ENCODE measurements at regions not wholly inside any gene's neighbourhood (a gene's known extent, or its start where the extent isn't known, plus 50 kb on each side); places are given as distances from the start of the nearest gene placed in this dataset.

DNA sequence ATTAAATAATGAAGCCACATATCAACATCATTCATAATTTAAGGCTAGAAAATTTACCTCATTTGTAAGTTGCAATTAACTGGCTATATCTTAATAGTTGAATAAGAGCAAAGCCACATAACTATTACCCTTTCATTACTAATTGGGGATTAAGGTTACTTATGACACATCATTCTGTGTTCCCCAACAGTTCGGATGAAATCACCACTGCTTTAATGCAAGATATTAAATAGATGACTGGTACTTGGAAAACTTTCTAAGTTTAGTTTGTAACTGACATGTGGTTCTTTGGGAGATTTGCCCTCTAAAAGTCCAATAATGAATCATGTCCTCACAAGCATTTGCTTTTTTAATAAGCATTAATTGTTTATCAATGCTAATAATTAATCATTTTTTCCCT is 109.1 kb downstream of the MTERF1 start:
- Histone ChIP-seq H3K9ac (ENCODE audit: control insufficient read depth, insufficient read depth, low read length) (no peak overlapping the region), H2AFZ (ENCODE audit: control insufficient read depth, low read depth, low read length) (no peak overlapping the region), H3K4me1 (ENCODE audit: control insufficient read depth, insufficient read depth, low read length) (no peaks in the 10 kb centered on the region), H3K4me3 (no peak overlapping the region), H4K20me1 (ENCODE audit: control insufficient read depth, insufficient read depth) (no peaks in the 10 kb centered on the region), H3K9me3 (replicated peaks; ENCODE audit: control insufficient read depth, insufficient read depth, low read length) (no peaks in the 10 kb centered on the region), H3K4me2 (ENCODE audit: control insufficient read depth, insufficient read depth) (no peak overlapping the region), H3K36me3 (ENCODE audit: control insufficient read depth in 2 of 2, insufficient read depth in 2 of 2, low read length in 1 of 2) (no peaks in the 10 kb centered on the region), H3K79me2 (ENCODE audit: control insufficient read depth, insufficient read depth, low read length) (no peaks in the 10 kb centered on the region), H3K27me3 (replicated peaks in 1 of 2; ENCODE audit: control insufficient read depth in 2 of 2, insufficient read depth in 2 of 2, low read length in 1 of 2) (no peaks in the 10 kb centered on the region), H3K27ac (ENCODE audit: control insufficient read depth, insufficient read depth) (no peak overlapping the region)
- POLR2A ChIA-PET, result no interaction called here
- RAD21 ChIA-PET (ENCODE audit: unreplicated experiment), result no interaction called here
- SMC1A ChIA-PET (ENCODE audit: uncharacterized antibody, unreplicated experiment), result no interaction called here
- in situ Hi-C loops (cut with MboI) (no loop called here), intact Hi-C loops (cut with micrococcal nuclease; ENCODE audit: unreplicated experiment) (no loop called here)
- WGBS (ENCODE audit: insufficient coverage, insufficient replicate concordance, low lambda C conversion rate, missing lambda C conversion rate), result 22% methylated on average over 1 of the region's 1 CpG
- CTCF ChIA-PET, result interaction anchor here (1.5 kb wide), 1 partner anchor 12 kb away, joined by 4 read pairs; no protein-coding TSS in a partner anchor
- DNase-seq (ENCODE audit: low read depth, low spot score) (no peak), ATAC-seq (no peak), FAIRE-seq (no peak)
- BruUV-seq (replicated peaks), result no TSS peak
- TF ChIP-seq SPI1 (IDR thresholded peaks at IDR 0.05; ENCODE audit: borderline replicate concordance, insufficient read depth, low read depth, low read length) (no peak), CREM (IDR thresholded peaks at IDR 0.05; ENCODE audit: low read depth) (no peak), NRF1 (conservative IDR thresholded peaks at IDR 0.05; ENCODE audit: low read depth, low read length) (no peak), CEBPB (IDR thresholded peaks at IDR 0.05; ENCODE audit: borderline replicate concordance in 1 of 2, low read depth in 2 of 2, low read length in 2 of 2) (no peak), ETV6 (conservative IDR thresholded peaks at IDR 0.05 in 1 of 2, IDR thresholded peaks at IDR 0.05 in 1 of 2; ENCODE audit: borderline replicate concordance in 1 of 2, low read depth in 1 of 2) (no peak), RAD51 (IDR thresholded peaks at IDR 0.05) (no peak), MTA2 (IDR thresholded peaks at IDR 0.05; ENCODE audit: low read depth) (no peak), ASH2L (IDR thresholded peaks at IDR 0.05; ENCODE audit: borderline replicate concordance, low read depth) (no peak)
- TF ChIP-seq, protein P1, sequence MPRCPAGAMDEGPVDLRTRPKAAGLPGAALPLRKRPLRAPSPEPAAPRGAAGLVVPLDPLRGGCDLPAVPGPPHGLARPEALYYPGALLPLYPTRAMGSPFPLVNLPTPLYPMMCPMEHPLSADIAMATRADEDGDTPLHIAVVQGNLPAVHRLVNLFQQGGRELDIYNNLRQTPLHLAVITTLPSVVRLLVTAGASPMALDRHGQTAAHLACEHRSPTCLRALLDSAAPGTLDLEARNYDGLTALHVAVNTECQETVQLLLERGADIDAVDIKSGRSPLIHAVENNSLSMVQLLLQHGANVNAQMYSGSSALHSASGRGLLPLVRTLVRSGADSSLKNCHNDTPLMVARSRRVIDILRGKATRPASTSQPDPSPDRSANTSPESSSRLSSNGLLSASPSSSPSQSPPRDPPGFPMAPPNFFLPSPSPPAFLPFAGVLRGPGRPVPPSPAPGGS (IDR thresholded peaks at IDR 0.05; ENCODE audit: borderline replicate concordance, insufficient read depth, low read depth, low read length, poor library complexity, severe bottlenecking), result no peak
- TF ChIP-seq, protein P2, sequence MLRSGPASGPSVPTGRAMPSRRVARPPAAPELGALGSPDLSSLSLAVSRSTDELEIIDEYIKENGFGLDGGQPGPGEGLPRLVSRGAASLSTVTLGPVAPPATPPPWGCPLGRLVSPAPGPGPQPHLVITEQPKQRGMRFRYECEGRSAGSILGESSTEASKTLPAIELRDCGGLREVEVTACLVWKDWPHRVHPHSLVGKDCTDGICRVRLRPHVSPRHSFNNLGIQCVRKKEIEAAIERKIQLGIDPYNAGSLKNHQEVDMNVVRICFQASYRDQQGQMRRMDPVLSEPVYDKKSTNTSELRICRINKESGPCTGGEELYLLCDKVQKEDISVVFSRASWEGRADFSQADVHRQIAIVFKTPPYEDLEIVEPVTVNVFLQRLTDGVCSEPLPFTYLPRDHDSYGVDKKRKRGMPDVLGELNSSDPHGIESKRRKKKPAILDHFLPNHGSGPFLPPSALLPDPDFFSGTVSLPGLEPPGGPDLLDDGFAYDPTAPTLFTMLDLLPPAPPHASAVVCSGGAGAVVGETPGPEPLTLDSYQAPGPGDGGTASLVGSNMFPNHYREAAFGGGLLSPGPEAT (IDR thresholded peaks at IDR 0.05; ENCODE audit: low read depth), result no peak
- TF ChIP-seq, protein P3, sequence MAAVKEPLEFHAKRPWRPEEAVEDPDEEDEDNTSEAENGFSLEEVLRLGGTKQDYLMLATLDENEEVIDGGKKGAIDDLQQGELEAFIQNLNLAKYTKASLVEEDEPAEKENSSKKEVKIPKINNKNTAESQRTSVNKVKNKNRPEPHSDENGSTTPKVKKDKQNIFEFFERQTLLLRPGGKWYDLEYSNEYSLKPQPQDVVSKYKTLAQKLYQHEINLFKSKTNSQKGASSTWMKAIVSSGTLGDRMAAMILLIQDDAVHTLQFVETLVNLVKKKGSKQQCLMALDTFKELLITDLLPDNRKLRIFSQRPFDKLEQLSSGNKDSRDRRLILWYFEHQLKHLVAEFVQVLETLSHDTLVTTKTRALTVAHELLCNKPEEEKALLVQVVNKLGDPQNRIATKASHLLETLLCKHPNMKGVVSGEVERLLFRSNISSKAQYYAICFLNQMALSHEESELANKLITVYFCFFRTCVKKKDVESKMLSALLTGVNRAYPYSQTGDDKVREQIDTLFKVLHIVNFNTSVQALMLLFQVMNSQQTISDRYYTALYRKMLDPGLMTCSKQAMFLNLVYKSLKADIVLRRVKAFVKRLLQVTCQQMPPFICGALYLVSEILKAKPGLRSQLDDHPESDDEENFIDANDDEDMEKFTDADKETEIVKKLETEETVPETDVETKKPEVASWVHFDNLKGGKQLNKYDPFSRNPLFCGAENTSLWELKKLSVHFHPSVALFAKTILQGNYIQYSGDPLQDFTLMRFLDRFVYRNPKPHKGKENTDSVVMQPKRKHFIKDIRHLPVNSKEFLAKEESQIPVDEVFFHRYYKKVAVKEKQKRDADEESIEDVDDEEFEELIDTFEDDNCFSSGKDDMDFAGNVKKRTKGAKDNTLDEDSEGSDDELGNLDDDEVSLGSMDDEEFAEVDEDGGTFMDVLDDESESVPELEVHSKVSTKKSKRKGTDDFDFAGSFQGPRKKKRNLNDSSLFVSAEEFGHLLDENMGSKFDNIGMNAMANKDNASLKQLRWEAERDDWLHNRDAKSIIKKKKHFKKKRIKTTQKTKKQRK (IDR thresholded peaks at IDR 0.05; ENCODE audit: low read depth, low read length), result no peak
- TF ChIP-seq, protein P4, sequence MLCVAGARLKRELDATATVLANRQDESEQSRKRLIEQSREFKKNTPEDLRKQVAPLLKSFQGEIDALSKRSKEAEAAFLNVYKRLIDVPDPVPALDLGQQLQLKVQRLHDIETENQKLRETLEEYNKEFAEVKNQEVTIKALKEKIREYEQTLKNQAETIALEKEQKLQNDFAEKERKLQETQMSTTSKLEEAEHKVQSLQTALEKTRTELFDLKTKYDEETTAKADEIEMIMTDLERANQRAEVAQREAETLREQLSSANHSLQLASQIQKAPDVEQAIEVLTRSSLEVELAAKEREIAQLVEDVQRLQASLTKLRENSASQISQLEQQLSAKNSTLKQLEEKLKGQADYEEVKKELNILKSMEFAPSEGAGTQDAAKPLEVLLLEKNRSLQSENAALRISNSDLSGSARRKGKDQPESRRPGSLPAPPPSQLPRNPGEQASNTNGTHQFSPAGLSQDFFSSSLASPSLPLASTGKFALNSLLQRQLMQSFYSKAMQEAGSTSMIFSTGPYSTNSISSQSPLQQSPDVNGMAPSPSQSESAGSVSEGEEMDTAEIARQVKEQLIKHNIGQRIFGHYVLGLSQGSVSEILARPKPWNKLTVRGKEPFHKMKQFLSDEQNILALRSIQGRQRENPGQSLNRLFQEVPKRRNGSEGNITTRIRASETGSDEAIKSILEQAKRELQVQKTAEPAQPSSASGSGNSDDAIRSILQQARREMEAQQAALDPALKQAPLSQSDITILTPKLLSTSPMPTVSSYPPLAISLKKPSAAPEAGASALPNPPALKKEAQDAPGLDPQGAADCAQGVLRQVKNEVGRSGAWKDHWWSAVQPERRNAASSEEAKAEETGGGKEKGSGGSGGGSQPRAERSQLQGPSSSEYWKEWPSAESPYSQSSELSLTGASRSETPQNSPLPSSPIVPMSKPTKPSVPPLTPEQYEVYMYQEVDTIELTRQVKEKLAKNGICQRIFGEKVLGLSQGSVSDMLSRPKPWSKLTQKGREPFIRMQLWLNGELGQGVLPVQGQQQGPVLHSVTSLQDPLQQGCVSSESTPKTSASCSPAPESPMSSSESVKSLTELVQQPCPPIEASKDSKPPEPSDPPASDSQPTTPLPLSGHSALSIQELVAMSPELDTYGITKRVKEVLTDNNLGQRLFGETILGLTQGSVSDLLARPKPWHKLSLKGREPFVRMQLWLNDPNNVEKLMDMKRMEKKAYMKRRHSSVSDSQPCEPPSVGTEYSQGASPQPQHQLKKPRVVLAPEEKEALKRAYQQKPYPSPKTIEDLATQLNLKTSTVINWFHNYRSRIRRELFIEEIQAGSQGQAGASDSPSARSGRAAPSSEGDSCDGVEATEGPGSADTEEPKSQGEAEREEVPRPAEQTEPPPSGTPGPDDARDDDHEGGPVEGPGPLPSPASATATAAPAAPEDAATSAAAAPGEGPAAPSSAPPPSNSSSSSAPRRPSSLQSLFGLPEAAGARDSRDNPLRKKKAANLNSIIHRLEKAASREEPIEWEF (IDR thresholded peaks at IDR 0.05; ENCODE audit: insufficient replicate concordance, low read depth, low read length), result no peak
